DND-41 (cell line): ENCODE measurements at regions not wholly inside any gene's neighbourhood (a gene's known extent, or its start where the extent isn't known, plus 50 kb on each side); places are given as distances from the start of the nearest gene placed in this dataset.

Source experiments
- EZH2 ChIP-seq: IDR thresholded peaks from 3 replicates; pipeline ENCODE4 v1.6.1; 2012; ENCODE audit warnings: borderline replicate concordance, low read depth, mild to moderate bottlenecking, moderate library complexity, low read length, inconsistent platforms; ENCODE audit not compliant: severe bottlenecking
- TF ChIP-seq, protein P1 (sequence below): IDR thresholded peaks from 2 replicates; pipeline ENCODE4 v1.5.1; 2012; ENCODE audit warnings: borderline replicate concordance, low read length, moderate library complexity, mild to moderate bottlenecking; ENCODE audit not compliant: poor library complexity, severe bottlenecking; ENCODE audit errors: extremely low read depth

GRCh38 chr1:38526046-38526445 lies 333.5 kb downstream of the RRAGC start:
- TF ChIP-seq, protein P1, sequence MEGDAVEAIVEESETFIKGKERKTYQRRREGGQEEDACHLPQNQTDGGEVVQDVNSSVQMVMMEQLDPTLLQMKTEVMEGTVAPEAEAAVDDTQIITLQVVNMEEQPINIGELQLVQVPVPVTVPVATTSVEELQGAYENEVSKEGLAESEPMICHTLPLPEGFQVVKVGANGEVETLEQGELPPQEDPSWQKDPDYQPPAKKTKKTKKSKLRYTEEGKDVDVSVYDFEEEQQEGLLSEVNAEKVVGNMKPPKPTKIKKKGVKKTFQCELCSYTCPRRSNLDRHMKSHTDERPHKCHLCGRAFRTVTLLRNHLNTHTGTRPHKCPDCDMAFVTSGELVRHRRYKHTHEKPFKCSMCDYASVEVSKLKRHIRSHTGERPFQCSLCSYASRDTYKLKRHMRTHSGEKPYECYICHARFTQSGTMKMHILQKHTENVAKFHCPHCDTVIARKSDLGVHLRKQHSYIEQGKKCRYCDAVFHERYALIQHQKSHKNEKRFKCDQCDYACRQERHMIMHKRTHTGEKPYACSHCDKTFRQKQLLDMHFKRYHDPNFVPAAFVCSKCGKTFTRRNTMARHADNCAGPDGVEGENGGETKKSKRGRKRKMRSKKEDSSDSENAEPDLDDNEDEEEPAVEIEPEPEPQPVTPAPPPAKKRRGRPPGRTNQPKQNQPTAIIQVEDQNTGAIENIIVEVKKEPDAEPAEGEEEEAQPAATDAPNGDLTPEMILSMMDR = no peak
- TF ChIP-seq EZH2 = no peak
